ENCODE measurements at regions not wholly inside any gene's neighbourhood (a gene's known extent, or its start where the extent isn't known, plus 50 kb on each side); places are given as distances from the start of the nearest gene placed in this dataset.

GRCh38 chr1:2908081-2908480, 106.6 kb upstream of the TTC34 start:
- no peak for TF ChIP-seq POLR2A (IDR thresholded peaks at IDR 0.05)
- TF ChIP-seq, protein P1, sequence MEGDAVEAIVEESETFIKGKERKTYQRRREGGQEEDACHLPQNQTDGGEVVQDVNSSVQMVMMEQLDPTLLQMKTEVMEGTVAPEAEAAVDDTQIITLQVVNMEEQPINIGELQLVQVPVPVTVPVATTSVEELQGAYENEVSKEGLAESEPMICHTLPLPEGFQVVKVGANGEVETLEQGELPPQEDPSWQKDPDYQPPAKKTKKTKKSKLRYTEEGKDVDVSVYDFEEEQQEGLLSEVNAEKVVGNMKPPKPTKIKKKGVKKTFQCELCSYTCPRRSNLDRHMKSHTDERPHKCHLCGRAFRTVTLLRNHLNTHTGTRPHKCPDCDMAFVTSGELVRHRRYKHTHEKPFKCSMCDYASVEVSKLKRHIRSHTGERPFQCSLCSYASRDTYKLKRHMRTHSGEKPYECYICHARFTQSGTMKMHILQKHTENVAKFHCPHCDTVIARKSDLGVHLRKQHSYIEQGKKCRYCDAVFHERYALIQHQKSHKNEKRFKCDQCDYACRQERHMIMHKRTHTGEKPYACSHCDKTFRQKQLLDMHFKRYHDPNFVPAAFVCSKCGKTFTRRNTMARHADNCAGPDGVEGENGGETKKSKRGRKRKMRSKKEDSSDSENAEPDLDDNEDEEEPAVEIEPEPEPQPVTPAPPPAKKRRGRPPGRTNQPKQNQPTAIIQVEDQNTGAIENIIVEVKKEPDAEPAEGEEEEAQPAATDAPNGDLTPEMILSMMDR (IDR thresholded peaks at IDR 0.05): no peak
